ENCODE measurements at regions not wholly inside any gene's neighbourhood (a gene's known extent, or its start where the extent isn't known, plus 50 kb on each side); places are given as distances from the start of the nearest gene placed in this dataset.

DNA sequence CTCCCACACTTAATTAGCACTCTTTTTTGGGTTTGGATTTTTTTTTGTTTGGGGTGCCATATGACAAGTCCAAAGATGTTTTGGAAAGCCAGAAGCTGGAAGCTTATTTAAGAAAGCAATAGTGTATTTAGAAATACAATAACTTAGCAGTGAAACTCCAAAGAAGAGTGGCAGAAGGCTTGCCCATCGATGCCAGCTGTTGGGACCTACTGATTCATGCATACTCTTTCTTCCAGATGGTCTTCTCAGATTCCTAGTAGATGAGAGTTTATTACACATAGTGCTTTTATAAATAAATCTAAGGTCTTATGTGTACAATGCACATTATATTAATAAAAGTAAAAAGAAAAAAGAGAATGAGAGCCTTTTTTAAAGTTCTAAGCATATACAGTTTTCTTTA is 374.6 kb downstream of the OSTF1 start:
- no peak overlapping the region for H3K27ac Mint-ChIP-seq
- no peaks in the 10 kb centered on the region for H3K9me3 Mint-ChIP-seq
- ChIA-PET CTCF (no interaction called here), POLR2A (no interaction called here)
- no CpG with 5 or more reads among the region's 1 CpG for WGBS (ENCODE audit: insufficient coverage)
- no peaks in the 10 kb centered on the region for H3K27me3 Mint-ChIP-seq
- H3K36me3 Mint-ChIP-seq = no peaks in the 10 kb centered on the region
- no peaks in the 10 kb centered on the region for H3K9me3 ChIP-seq
- no peak overlapping the region for H3K4me3 Mint-ChIP-seq
- no peaks in the 10 kb centered on the region for H3K36me3 ChIP-seq (ENCODE audit: control insufficient read depth in 2 of 2, extremely low read depth in 1 of 2, insufficient read depth in 1 of 2, low read length in 1 of 2)
- ATAC-seq (replicated peaks in 1 of 4) (no peak), DNase-seq (no peak)
- no peak overlapping the region for H3K27ac ChIP-seq (ENCODE audit: low read length)
- H3K4me1 Mint-ChIP-seq = no peaks in the 10 kb centered on the region
- no peaks in the 10 kb centered on the region for H3K4me1 ChIP-seq (ENCODE audit: control insufficient read depth in 1 of 2, extremely low read depth in 1 of 2, insufficient read depth in 2 of 2, low read length in 2 of 2)
- no peaks in the 10 kb centered on the region for H3K27me3 ChIP-seq (replicated peaks in 1 of 2; ENCODE audit: control insufficient read depth in 2 of 2, extremely low read depth in 1 of 2, insufficient read depth in 2 of 2, low read length in 1 of 2)
- H3K4me3 ChIP-seq (ENCODE audit: control insufficient read depth in 1 of 2, extremely low read depth in 1 of 2, low read length in 1 of 2) = no peak overlapping the region

GRCh38 chr9:75463871-75464270 is 375.6 kb downstream of the OSTF1 start:
- no peaks in the 10 kb centered on the region for H3K4me1 ChIP-seq (ENCODE audit: control insufficient read depth in 1 of 2, extremely low read depth in 1 of 2, insufficient read depth in 2 of 2, low read length in 2 of 2)
- H3K27me3 ChIP-seq (replicated peaks in 1 of 2; ENCODE audit: control insufficient read depth in 2 of 2, extremely low read depth in 1 of 2, insufficient read depth in 2 of 2, low read length in 1 of 2) = no peaks in the 10 kb centered on the region
- no peaks in the 10 kb centered on the region for H3K4me1 Mint-ChIP-seq
- ATAC-seq (replicated peaks in 1 of 4) (no peak), DNase-seq (no peak)
- no peaks in the 10 kb centered on the region for H3K9me3 ChIP-seq
- ChIA-PET POLR2A (no interaction called here), CTCF (no interaction called here)
- H3K36me3 Mint-ChIP-seq = no peaks in the 10 kb centered on the region
- H3K4me3 Mint-ChIP-seq = no peak overlapping the region
- H3K27ac ChIP-seq (ENCODE audit: low read length) = no peak overlapping the region
- no peak overlapping the region for H3K27ac Mint-ChIP-seq
- H3K9me3 Mint-ChIP-seq = no peaks in the 10 kb centered on the region
- no peak overlapping the region for H3K4me3 ChIP-seq (ENCODE audit: control insufficient read depth in 1 of 2, extremely low read depth in 1 of 2, low read length in 1 of 2)
- H3K36me3 ChIP-seq (ENCODE audit: control insufficient read depth in 2 of 2, extremely low read depth in 1 of 2, insufficient read depth in 1 of 2, low read length in 1 of 2) = no peaks in the 10 kb centered on the region
- no peaks in the 10 kb centered on the region for H3K27me3 Mint-ChIP-seq

DNA sequence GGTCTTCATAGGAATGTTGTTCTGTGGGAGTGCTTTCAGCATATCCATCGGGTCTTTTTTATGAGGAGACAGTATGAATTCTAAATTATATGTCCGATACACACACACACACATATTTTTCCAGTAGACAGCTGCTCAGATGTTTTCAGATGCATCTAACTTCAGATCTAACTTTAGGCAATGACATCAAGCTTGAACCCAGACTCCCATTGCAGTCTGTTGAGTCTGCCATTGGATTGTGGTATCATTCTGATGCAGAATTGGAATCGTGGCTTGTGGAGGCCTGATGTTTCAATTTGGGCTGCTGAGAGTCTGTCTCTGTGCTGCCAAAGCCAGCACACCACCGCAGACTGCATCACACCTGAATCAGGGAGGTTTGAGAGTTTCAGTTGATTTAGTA is 376.4 kb downstream of the OSTF1 start:
- POLR2A ChIA-PET = no interaction called here
- no peaks in the 10 kb centered on the region for H3K27me3 Mint-ChIP-seq
- H3K36me3 Mint-ChIP-seq = no peaks in the 10 kb centered on the region

GRCh38 chr9:75467142-75467541 is 378.8 kb downstream of the OSTF1 start:
- Mint-ChIP-seq H3K4me3 (no peak overlapping the region), H3K36me3 (no peaks in the 10 kb centered on the region), H3K27me3 (no peaks in the 10 kb centered on the region), H3K27ac (no peak overlapping the region), H3K4me1 (no peaks in the 10 kb centered on the region), H3K9me3 (no peaks in the 10 kb centered on the region)
- ChIA-PET POLR2A (no interaction called here), CTCF (no interaction called here)
- H3K27ac ChIP-seq (ENCODE audit: low read length) = no peak overlapping the region
- H3K27me3 ChIP-seq (replicated peaks in 1 of 2; ENCODE audit: control insufficient read depth in 2 of 2, extremely low read depth in 1 of 2, insufficient read depth in 2 of 2, low read length in 1 of 2) = no peaks in the 10 kb centered on the region
- no peak overlapping the region for H3K4me3 ChIP-seq (ENCODE audit: control insufficient read depth in 1 of 2, extremely low read depth in 1 of 2, low read length in 1 of 2)
- H3K9me3 ChIP-seq = no peaks in the 10 kb centered on the region
- H3K4me1 ChIP-seq (ENCODE audit: control insufficient read depth in 1 of 2, extremely low read depth in 1 of 2, insufficient read depth in 2 of 2, low read length in 2 of 2) = no peaks in the 10 kb centered on the region
- WGBS (ENCODE audit: insufficient coverage) = 95% methylated on average over 2 of the region's 2 CpGs
- DNase-seq (no peak), ATAC-seq (replicated peaks in 1 of 4) (no peak)
- H3K36me3 ChIP-seq (ENCODE audit: control insufficient read depth in 2 of 2, extremely low read depth in 1 of 2, insufficient read depth in 1 of 2, low read length in 1 of 2) = no peaks in the 10 kb centered on the region

More for the DNA sequence above, 376.4 kb downstream of the OSTF1 start:
- H3K9me3 ChIP-seq = no peaks in the 10 kb centered on the region
- Mint-ChIP-seq H3K4me3 (no peak overlapping the region), H3K4me1 (no peaks in the 10 kb centered on the region), H3K9me3 (no peaks in the 10 kb centered on the region), H3K27ac (no peak overlapping the region)
- no peak for DNase-seq
- no peaks in the 10 kb centered on the region for H3K27me3 ChIP-seq (replicated peaks in 1 of 2; ENCODE audit: control insufficient read depth in 2 of 2, extremely low read depth in 1 of 2, insufficient read depth in 2 of 2, low read length in 1 of 2)
- ATAC-seq (replicated peaks in 1 of 4) = no peak
- H3K27ac ChIP-seq (ENCODE audit: low read length) = no peak overlapping the region
- 67% methylated on average over 1 of the region's 4 CpGs for WGBS (ENCODE audit: insufficient coverage)
- CTCF ChIA-PET = no interaction called here
- H3K4me3 ChIP-seq (ENCODE audit: control insufficient read depth in 1 of 2, extremely low read depth in 1 of 2, low read length in 1 of 2) = no peak overlapping the region
- no peaks in the 10 kb centered on the region for H3K4me1 ChIP-seq (ENCODE audit: control insufficient read depth in 1 of 2, extremely low read depth in 1 of 2, insufficient read depth in 2 of 2, low read length in 2 of 2)
- H3K36me3 ChIP-seq (ENCODE audit: control insufficient read depth in 2 of 2, extremely low read depth in 1 of 2, insufficient read depth in 1 of 2, low read length in 1 of 2) = no peaks in the 10 kb centered on the region

DNA sequence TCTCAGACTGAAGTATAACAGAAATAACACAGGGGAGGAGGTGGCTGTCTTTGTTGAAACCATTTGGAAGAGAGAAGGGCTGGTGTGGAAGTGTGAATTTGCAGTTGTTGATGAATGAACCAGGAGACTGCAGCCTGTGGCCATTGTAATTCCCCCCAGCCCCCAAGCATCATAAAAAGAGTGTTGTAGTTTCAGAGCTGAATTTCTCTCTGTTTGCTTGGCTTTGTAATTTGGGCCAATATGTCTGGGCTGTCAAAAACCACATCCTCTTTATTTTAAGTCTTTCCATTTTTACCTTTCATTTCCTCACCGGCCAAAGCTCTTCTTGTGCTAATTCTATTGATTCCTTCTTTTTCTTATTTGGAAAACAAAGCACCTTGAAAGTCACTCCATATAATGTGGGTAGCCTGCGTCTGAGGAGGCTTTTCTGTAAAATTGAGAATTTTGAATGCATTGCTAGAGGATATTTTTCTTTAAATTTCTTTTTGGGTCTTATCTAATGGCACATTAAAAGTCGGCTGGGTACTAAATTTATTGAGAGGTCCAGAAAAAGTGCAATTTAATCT is 383.3 kb downstream of the OSTF1 start:
- no peaks in the 10 kb centered on the region for H3K27me3 Mint-ChIP-seq
- no peak overlapping the region for H3K27ac Mint-ChIP-seq
- DNase-seq (no peak), ATAC-seq (replicated peaks in 1 of 4) (no peak)
- Histone ChIP-seq H3K4me3 (ENCODE audit: control insufficient read depth in 1 of 2, extremely low read depth in 1 of 2, low read length in 1 of 2) (no peak overlapping the region), H3K27me3 (replicated peaks in 1 of 2; ENCODE audit: control insufficient read depth in 2 of 2, extremely low read depth in 1 of 2, insufficient read depth in 2 of 2, low read length in 1 of 2) (no peaks in the 10 kb centered on the region), H3K4me1 (ENCODE audit: control insufficient read depth in 1 of 2, extremely low read depth in 1 of 2, insufficient read depth in 2 of 2, low read length in 2 of 2) (no peaks in the 10 kb centered on the region), H3K27ac (ENCODE audit: low read length) (no peak overlapping the region), H3K36me3 (ENCODE audit: control insufficient read depth in 2 of 2, extremely low read depth in 1 of 2, insufficient read depth in 1 of 2, low read length in 1 of 2) (no peaks in the 10 kb centered on the region), H3K9me3 (no peaks in the 10 kb centered on the region)
- H3K4me1 Mint-ChIP-seq = no peaks in the 10 kb centered on the region
- H3K36me3 Mint-ChIP-seq = no peaks in the 10 kb centered on the region
- CTCF ChIA-PET = no interaction called here
- no peaks in the 10 kb centered on the region for H3K9me3 Mint-ChIP-seq
- POLR2A ChIA-PET = no interaction called here
- no peak overlapping the region for H3K4me3 Mint-ChIP-seq
- no CpG with 5 or more reads among the region's 3 CpGs for WGBS (ENCODE audit: insufficient coverage)

- H3K27me3 Mint-ChIP-seq = peaks cover 1 to 12% of the 10 kb centered on the region in 2 donors
- no peaks in the 10 kb centered on the region for H3K36me3 Mint-ChIP-seq
- DNase-seq = no peak
- ChIA-PET POLR2A (no interaction called here), CTCF (no interaction called here)
- no peak for ATAC-seq (replicated peaks in 1 of 4)
- no peaks in the 10 kb centered on the region for H3K9me3 ChIP-seq
- H3K4me1 ChIP-seq (ENCODE audit: control insufficient read depth in 1 of 2, extremely low read depth in 1 of 2, insufficient read depth in 2 of 2, low read length in 2 of 2) = no peaks in the 10 kb centered on the region
- H3K27ac ChIP-seq (ENCODE audit: low read length) = no peak overlapping the region
- H3K4me1 Mint-ChIP-seq = no peaks in the 10 kb centered on the region
- no peak overlapping the region for H3K4me3 ChIP-seq (ENCODE audit: control insufficient read depth in 1 of 2, extremely low read depth in 1 of 2, low read length in 1 of 2)
- no CpG with 5 or more reads among the region's 2 CpGs for WGBS (ENCODE audit: insufficient coverage)
- H3K27me3 ChIP-seq (replicated peaks in 1 of 2; ENCODE audit: control insufficient read depth in 2 of 2, extremely low read depth in 1 of 2, insufficient read depth in 2 of 2, low read length in 1 of 2) = no peaks in the 10 kb centered on the region
- no peaks in the 10 kb centered on the region for H3K36me3 ChIP-seq (ENCODE audit: control insufficient read depth in 2 of 2, extremely low read depth in 1 of 2, insufficient read depth in 1 of 2, low read length in 1 of 2)
- H3K9me3 Mint-ChIP-seq = peaks cover 0 to 9% (median 3%) of the 10 kb centered on the region in 3 donors
- H3K4me3 Mint-ChIP-seq = no peak overlapping the region
- H3K27ac Mint-ChIP-seq = no peak overlapping the region
Measured at GRCh38 chr9:75482566-75482965, 394.3 kb downstream of the OSTF1 start.

DNA sequence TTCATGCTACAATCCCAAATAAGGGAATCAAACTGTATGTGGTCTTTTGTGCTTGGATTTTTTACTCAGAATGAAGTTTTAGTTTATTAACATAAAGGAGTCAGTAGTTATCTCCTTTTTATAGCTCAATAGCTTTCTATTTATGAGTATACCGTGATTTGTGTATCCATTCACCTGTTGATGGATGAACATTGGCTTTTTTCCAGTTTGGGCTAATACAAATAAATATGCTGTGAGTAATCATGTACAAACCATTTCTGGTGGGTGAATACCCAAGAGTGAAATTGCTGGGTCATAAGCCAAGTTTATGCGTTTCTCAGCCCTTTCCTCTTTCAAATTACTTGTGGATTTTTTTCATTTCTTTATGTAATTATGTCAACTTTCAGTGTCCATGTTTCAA is 395.3 kb downstream of the OSTF1 start:
- ATAC-seq (replicated peaks in 1 of 4) = no peak
- Histone ChIP-seq H3K27ac (ENCODE audit: low read length) (no peak overlapping the region), H3K27me3 (replicated peaks in 1 of 2; ENCODE audit: control insufficient read depth in 2 of 2, extremely low read depth in 1 of 2, insufficient read depth in 2 of 2, low read length in 1 of 2) (no peaks in the 10 kb centered on the region), H3K4me3 (ENCODE audit: control insufficient read depth in 1 of 2, extremely low read depth in 1 of 2, low read length in 1 of 2) (no peak overlapping the region), H3K9me3 (no peaks in the 10 kb centered on the region), H3K36me3 (ENCODE audit: control insufficient read depth in 2 of 2, extremely low read depth in 1 of 2, insufficient read depth in 1 of 2, low read length in 1 of 2) (no peaks in the 10 kb centered on the region), H3K4me1 (ENCODE audit: control insufficient read depth in 1 of 2, extremely low read depth in 1 of 2, insufficient read depth in 2 of 2, low read length in 2 of 2) (no peaks in the 10 kb centered on the region)
- ChIA-PET POLR2A (no interaction called here), CTCF (no interaction called here)
- H3K9me3 Mint-ChIP-seq = peaks cover 0 to 9% (median 0%) of the 10 kb centered on the region in 3 donors
- no peak overlapping the region for H3K27ac Mint-ChIP-seq
- DNase-seq = no peak
- no CpG with 5 or more reads among the region's 2 CpGs for WGBS (ENCODE audit: insufficient coverage)
- H3K4me3 Mint-ChIP-seq = no peak overlapping the region
- H3K36me3 Mint-ChIP-seq = no peaks in the 10 kb centered on the region
- no peaks in the 10 kb centered on the region for H3K4me1 Mint-ChIP-seq
- peaks cover 1 to 12% of the 10 kb centered on the region in 2 donors for H3K27me3 Mint-ChIP-seq
